ENCODE measurements at regions not wholly inside any gene's neighbourhood (a gene's known extent, or its start where the extent isn't known, plus 50 kb on each side); places are given as distances from the start of the nearest gene placed in this dataset.

GRCh38 chr15:69677403-69677802 is 224.8 kb downstream of the RPLP1 start:
- H4K5ac ChIP-seq (ENCODE audit: low read depth, low read length): no peak overlapping the region
- no peak overlapping the region for H3K4ac ChIP-seq (ENCODE audit: low read depth, low read length)
- BruUV-seq (replicated peaks): no TSS peak
- ATAC-seq (ENCODE audit: low read depth) (no peak), DNase-seq (no peak)
- ChIA-PET CTCF (no interaction called here), POLR2A (ENCODE audit: unreplicated experiment) (no interaction called here)
- WGBS, 2 experiments (ENCODE audit: extremely low coverage in 2 of 2, insufficient read length in 1 of 2): no CpG with 5 or more reads among the region's 4 CpGs
- H2AK9ac ChIP-seq (replicated peaks; ENCODE audit: low read depth, low read length, poor library complexity): no peak overlapping the region
- no peaks in the 10 kb centered on the region for H3K9me1 ChIP-seq (ENCODE audit: insufficient read depth, low read length)
- no peak overlapping the region for H3K4me3 ChIP-seq (ENCODE audit: insufficient read depth, low read depth, low read length)
- H3K79me1 ChIP-seq (ENCODE audit: low read depth in 1 of 2, low read length in 2 of 2): no peaks in the 10 kb centered on the region
- H2BK5ac ChIP-seq (ENCODE audit: low read depth, low read length, poor library complexity, severe bottlenecking): no peak overlapping the region
- TF ChIP-seq RFX5 (IDR thresholded peaks at IDR 0.05; ENCODE audit: low read depth, low read length) (no peak), NFE2L2 (IDR thresholded peaks at IDR 0.05; ENCODE audit: low read depth, low read length) (no peak), POLR2A (IDR thresholded peaks at IDR 0.05; ENCODE audit: low read depth, low read length) (no peak), MAZ (IDR thresholded peaks at IDR 0.05; ENCODE audit: borderline replicate concordance, low read depth, low read length) (no peak), SMC3 (IDR thresholded peaks at IDR 0.05; ENCODE audit: low read depth, low read length) (no peak), RAD21 (IDR thresholded peaks at IDR 0.05; ENCODE audit: low read length) (no peak), MAFK (IDR thresholded peaks at IDR 0.05; ENCODE audit: low read depth, low read length) (no peak), MXI1 (IDR thresholded peaks at IDR 0.05; ENCODE audit: borderline replicate concordance, low read depth, low read length) (no peak), CHD1 (IDR thresholded peaks at IDR 0.05; ENCODE audit: low read depth, low read length) (no peak), BHLHE40 (IDR thresholded peaks at IDR 0.05; ENCODE audit: low read depth, low read length) (no peak), CTCF (conservative IDR thresholded peaks at IDR 0.05; ENCODE audit: low read depth, low read length) (no peak), CEBPB (IDR thresholded peaks at IDR 0.05; ENCODE audit: low read depth, low read length) (no peak), FOS (IDR thresholded peaks at IDR 0.05; ENCODE audit: low read depth, low read length) (no peak), ELK1 (IDR thresholded peaks at IDR 0.05; ENCODE audit: borderline replicate concordance, low read depth, low read length) (no peak), RCOR1 (IDR thresholded peaks at IDR 0.05; ENCODE audit: insufficient replicate concordance, low read length) (no peak)
- TF ChIP-seq, protein P1, sequence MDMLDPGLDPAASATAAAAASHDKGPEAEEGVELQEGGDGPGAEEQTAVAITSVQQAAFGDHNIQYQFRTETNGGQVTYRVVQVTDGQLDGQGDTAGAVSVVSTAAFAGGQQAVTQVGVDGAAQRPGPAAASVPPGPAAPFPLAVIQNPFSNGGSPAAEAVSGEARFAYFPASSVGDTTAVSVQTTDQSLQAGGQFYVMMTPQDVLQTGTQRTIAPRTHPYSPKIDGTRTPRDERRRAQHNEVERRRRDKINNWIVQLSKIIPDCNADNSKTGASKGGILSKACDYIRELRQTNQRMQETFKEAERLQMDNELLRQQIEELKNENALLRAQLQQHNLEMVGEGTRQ (IDR thresholded peaks at IDR 0.05; ENCODE audit: low read depth, low read length): no peak
- H4K8ac ChIP-seq (ENCODE audit: low read depth in 2 of 2, low read length in 2 of 2): no peak overlapping the region
- peaks cover 47% of the 10 kb centered on the region for H3K27me3 ChIP-seq (ENCODE audit: control insufficient read depth, insufficient read depth, low read length)
- H4K91ac ChIP-seq (ENCODE audit: insufficient read depth, low read depth, low read length): no peak overlapping the region
- peaks cover 2% of the 10 kb centered on the region for H3K9me3 ChIP-seq (ENCODE audit: control insufficient read depth, insufficient read depth, low read length)
- H2AFZ ChIP-seq (replicated peaks; ENCODE audit: low read length, poor library complexity): no peak overlapping the region
- H2BK20ac ChIP-seq (ENCODE audit: low read depth, low read length): no peak overlapping the region
- H3K14ac ChIP-seq (replicated peaks; ENCODE audit: low read depth, low read length): no peak overlapping the region
- H3K18ac ChIP-seq (ENCODE audit: low read depth, low read length): no peak overlapping the region
- H2BK120ac ChIP-seq (ENCODE audit: low read depth, low read length): no peak overlapping the region
- no peak overlapping the region for H3K56ac ChIP-seq (ENCODE audit: extremely low read depth, insufficient read depth, low read length)
- no peak overlapping the region for H3K9ac ChIP-seq (ENCODE audit: low read depth, low read length)
- intact Hi-C loops (cut with micrococcal nuclease) (no loop called here), in situ Hi-C loops (cut with MboI; ENCODE audit: low sequenced_read_pairs) (no loop called here), dilution Hi-C loops (cut with HindIII; ENCODE audit: low sequenced_read_pairs, unreplicated experiment) (no loop called here)
- H4K20me1 ChIP-seq (ENCODE audit: insufficient read depth, low read length): no peaks in the 10 kb centered on the region
- H3K23ac ChIP-seq (ENCODE audit: low read depth, low read length): no peak overlapping the region
- H3K4me1 ChIP-seq (ENCODE audit: control insufficient read depth, insufficient read depth, low read length): no peaks in the 10 kb centered on the region
- no peak overlapping the region for H3K4me2 ChIP-seq (ENCODE audit: low read depth, low read length)
- H2AK5ac ChIP-seq (ENCODE audit: low read depth, low read length): no peak overlapping the region
- H3K36me3 ChIP-seq (ENCODE audit: control insufficient read depth, insufficient read depth, low read length): no peaks in the 10 kb centered on the region
- H2BK15ac ChIP-seq (ENCODE audit: low read depth, low read length): no peak overlapping the region
- no peak overlapping the region for H3K27ac ChIP-seq (ENCODE audit: insufficient read depth, low read length)
